Skeletal muscle satellite cell (primary cell): ENCODE measurements at regions not wholly inside any gene's neighbourhood (a gene's known extent, or its start where the extent isn't known, plus 50 kb on each side); places are given as distances from the start of the nearest gene placed in this dataset.

Experiments
- H3K27me3 ChIP-seq: 2 replicates; pipeline ENCODE4 v1.7.0; 2013; ENCODE audit warnings: low read length; ENCODE audit not compliant: control insufficient read depth, insufficient read depth
- H3K36me3 ChIP-seq: 2 replicates; pipeline ENCODE4 v1.7.0; 2013; ENCODE audit warnings: mild to moderate bottlenecking, control low read depth, low read length; ENCODE audit not compliant: insufficient read depth
- H3K4me1 ChIP-seq: 2 replicates; pipeline ENCODE4 v1.7.0; 2013; ENCODE audit warnings: low read length; ENCODE audit not compliant: control insufficient read depth, insufficient read depth
- H3K4me2 ChIP-seq: 2 replicates; pipeline ENCODE4 v1.7.0; 2013; ENCODE audit warnings: mild to moderate bottlenecking, low read length
- H3K4me3 ChIP-seq: 2 replicates; pipeline ENCODE4 v1.7.0; 2013; ENCODE audit warnings: low read length
- H3K9ac ChIP-seq: 2 replicates; pipeline ENCODE4 v1.7.0; 2013; ENCODE audit warnings: mild to moderate bottlenecking, low read depth, low read length, moderate library complexity
- H3K9me3 ChIP-seq: replicated peaks from 2 replicates; pipeline ENCODE4 v1.7.0; 2013; ENCODE audit warnings: mild to moderate bottlenecking, control low read depth, low read length

DNA sequence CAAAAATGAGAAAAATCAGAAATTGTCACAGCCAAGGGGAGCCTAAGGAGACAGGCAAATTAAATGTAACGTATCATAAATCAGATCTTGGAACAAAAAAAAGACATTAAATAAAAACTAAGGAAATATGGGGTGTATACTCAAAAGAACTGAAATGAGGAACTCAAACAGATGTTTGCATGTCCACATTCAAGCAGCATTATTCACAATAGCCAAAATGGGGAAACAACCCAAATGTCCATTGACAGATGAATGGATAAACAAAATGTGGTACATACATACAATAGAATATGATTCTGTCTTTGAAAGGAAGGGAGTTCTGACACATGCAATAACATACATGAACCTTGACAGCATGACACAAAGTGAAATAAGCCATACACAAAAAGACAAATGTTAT lies 155.8 kb upstream of the KLF7 start:
- H3K4me3 ChIP-seq, result no peak overlapping the region

DNA sequence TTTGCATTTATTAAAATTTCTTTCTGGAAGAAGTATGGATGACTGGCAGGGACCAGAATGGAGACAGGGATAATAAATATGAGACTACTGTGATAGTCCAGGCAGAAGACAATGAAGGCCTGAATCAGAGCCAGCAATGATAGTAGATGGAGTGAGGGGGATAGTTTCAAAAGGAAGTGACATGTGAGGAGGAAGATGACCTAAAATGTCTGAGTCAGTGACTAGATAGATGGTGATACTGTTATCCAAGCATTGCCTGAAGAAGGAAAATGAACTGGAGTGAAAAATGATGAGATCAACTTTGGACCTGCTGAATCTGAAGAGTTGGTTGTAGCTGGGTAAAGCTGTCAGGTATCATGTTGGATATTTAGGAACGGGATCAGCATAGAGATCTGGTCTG lies 158.3 kb upstream of the KLF7 start:
- no peaks in the 10 kb centered on the region for H3K36me3 ChIP-seq
- H3K4me2 ChIP-seq, result no peak overlapping the region
- H3K4me1 ChIP-seq, result peaks cover 7% of the 10 kb centered on the region
- H3K9ac ChIP-seq, result no peak overlapping the region
- H3K27me3 ChIP-seq, result no peaks in the 10 kb centered on the region
- H3K4me3 ChIP-seq, result no peak overlapping the region
- no peaks in the 10 kb centered on the region for H3K9me3 ChIP-seq

More for the DNA sequence above, 155.8 kb upstream of the KLF7 start:
- no peak overlapping the region for H3K4me2 ChIP-seq
- peaks cover 22% of the 10 kb centered on the region for H3K4me1 ChIP-seq
- H3K27me3 ChIP-seq, result no peaks in the 10 kb centered on the region
- no peak overlapping the region for H3K9ac ChIP-seq
- H3K36me3 ChIP-seq, result no peaks in the 10 kb centered on the region
- no peaks in the 10 kb centered on the region for H3K9me3 ChIP-seq

DNA sequence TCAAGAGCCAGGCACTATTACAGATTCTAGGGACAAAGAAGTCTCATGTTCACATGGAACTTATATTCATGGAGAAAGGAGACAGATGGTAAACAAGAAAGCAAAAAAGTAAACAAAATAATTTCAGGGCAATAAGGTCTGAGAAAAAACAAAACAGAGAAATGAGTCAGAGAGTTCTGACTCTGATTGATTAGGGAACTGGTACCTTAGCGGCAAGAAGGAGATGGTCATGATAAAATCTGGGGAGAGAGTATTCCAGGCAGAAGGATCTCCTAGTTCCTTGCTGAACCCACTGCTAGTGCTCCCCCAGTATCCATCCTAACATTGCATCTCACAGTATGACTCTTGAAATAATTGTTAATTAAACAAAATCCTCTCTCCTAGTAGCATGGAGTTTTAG lies 161.8 kb upstream of the KLF7 start:
- Histone ChIP-seq H3K4me2 (no peak overlapping the region), H3K27me3 (no peaks in the 10 kb centered on the region), H3K4me3 (no peak overlapping the region), H3K9me3 (no peaks in the 10 kb centered on the region), H3K36me3 (no peaks in the 10 kb centered on the region), H3K9ac (no peak overlapping the region), H3K4me1 (peaks cover 25% of the 10 kb centered on the region)

DNA sequence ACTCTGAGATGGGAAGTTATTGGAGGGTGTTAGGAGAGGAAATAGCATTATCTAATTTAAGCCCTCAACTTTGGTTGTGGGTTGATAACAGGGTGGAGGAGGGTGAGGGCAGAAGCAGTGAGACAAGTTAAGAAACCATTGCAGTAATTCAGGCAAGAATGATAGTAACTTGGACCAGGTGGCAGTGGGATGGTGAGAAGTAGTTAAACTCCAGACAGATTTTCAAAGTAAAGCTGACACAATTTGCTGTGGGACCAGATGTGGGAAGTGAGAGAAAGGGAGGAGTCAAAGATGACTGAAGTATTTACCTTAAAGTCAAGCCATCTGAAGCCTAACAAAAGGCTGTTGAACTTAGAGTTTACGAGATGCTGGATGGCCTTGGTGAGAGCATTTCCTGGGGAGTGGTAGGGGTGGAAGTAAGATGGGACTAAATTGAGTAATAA lies 163.2 kb upstream of the KLF7 start:
- Histone ChIP-seq H3K4me2 (no peak overlapping the region), H3K4me3 (no peak overlapping the region), H3K9ac (no peak overlapping the region), H3K27me3 (no peaks in the 10 kb centered on the region), H3K9me3 (no peaks in the 10 kb centered on the region), H3K36me3 (no peaks in the 10 kb centered on the region), H3K4me1 (peaks cover 40% of the 10 kb centered on the region)

DNA sequence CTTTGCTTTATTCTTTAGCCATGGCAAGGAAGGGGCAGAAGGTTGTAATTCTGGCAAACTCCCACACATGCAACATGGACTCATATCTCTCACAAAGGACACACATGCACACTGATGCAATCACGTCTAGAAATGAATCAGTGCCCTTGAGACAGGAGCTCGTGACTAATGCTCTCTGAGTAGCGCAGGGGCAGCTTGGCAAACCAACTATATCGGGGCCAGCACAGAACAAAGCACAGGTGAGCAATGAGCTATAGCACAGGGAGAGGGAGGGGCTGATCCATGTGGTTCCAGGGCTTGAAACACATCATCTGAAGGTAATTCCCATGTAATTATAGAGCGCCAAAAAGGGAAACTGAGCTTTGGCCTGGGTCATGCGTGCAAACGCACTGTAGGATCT lies 165.2 kb upstream of the KLF7 start:
- Histone ChIP-seq H3K36me3 (no peaks in the 10 kb centered on the region), H3K9me3 (no peaks in the 10 kb centered on the region)

DNA sequence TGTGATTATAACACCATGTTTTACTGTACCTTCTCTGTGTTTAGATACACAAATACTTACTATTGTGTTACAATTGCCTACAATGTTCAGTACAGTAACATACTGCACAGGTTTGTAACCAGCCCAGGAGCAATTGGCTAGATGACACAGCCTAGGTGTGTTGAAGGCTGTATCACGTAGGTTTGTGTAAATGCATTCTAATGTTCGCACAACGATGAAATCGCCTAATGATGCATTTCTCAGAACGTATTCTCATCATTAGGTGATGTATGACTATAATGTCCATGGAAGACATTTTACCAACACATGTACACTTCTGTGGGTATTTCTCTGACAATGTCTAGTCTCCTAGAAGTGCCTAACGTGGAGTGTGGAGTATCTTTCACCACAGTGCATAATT lies 165.9 kb upstream of the KLF7 start:
- Histone ChIP-seq H3K27me3 (no peaks in the 10 kb centered on the region), H3K9ac (no peak overlapping the region), H3K36me3 (no peaks in the 10 kb centered on the region), H3K9me3 (no peaks in the 10 kb centered on the region), H3K4me2 (no peak overlapping the region), H3K4me3 (no peak overlapping the region), H3K4me1 (peaks cover 59% of the 10 kb centered on the region)

More for the DNA sequence above, 165.2 kb upstream of the KLF7 start:
- H3K4me2 ChIP-seq, result peak overlapping the region; percentile 57
- peak overlapping the region; percentile 25 for H3K4me3 ChIP-seq
- H3K27me3 ChIP-seq, result no peaks in the 10 kb centered on the region
- peaks cover 58% of the 10 kb centered on the region for H3K4me1 ChIP-seq
- H3K9ac ChIP-seq, result peak overlapping the region; percentile 29

DNA sequence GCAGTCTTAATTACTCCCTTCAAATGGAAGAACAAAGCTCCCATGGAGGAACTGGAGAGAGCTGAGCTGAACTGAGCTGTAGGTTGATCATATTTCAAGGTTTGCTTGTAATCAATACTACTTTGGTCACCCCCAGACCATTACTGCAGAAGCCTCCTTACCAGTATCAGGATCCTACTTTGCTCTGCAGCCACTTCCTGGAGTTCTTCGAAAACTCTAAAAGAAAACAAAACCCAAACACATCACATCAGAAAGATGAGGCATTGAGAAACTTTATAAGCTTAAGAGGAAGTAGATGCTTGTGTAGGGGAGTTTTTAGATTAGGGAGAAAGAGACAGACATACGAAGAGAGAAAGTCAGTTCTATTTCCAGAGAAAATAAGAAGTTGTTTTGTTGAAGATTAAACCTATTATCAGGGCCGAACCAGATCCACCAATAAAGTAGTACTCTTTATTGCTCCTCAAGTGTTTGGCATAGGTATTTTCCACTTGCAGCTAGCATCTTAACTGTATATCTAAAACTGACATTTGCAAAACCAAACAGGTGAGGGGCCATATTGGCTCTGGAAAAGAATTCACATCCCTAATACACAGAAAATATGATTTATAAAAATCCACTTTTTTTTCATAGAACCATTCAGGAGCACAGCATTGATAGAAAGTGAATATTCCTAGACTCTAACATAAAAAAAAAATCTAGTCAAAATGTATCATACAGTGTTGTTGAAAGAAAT lies 166.9 kb upstream of the KLF7 start:
- Histone ChIP-seq H3K27me3 (no peaks in the 10 kb centered on the region), H3K4me2 (no peak overlapping the region), H3K4me1 (peaks cover 62% of the 10 kb centered on the region), H3K36me3 (no peaks in the 10 kb centered on the region), H3K9me3 (no peaks in the 10 kb centered on the region), H3K4me3 (no peak overlapping the region), H3K9ac (no peak overlapping the region)

DNA sequence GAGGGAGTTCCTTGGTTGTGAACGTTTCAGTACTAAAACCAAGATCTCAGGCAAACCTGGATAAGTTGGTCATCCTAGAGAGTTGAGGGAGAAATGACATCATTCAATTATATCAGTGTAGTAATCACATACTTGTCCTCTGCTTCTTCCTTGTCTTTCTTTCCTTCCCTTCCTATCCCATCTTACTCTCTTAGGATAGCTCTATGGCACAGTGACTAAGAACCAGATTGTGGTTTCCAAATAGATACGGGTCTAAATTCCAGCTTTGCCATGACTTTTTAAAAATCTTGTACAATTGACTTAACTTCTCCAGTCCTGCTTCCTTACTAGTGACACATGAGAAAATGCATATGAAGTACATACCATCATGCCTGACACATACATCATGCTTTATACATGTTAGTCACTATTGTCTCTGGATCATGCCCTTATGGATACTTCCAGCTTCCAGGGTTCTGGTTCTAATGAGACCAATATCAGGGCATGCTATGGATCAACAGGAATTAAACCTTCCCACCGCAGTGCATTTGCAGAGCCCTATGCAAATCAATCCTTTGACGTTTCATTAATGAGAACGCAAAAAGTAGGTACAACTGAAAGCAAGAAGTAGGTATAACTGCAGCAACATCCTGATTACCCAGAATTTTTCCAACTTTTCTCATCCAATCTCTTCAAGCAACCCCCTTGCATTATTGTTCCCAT lies 168.0 kb upstream of the KLF7 start:
- no peaks in the 10 kb centered on the region for H3K36me3 ChIP-seq
- H3K27me3 ChIP-seq, result no peaks in the 10 kb centered on the region
- no peaks in the 10 kb centered on the region for H3K9me3 ChIP-seq
- H3K4me3 ChIP-seq, result peak overlapping the region; percentile 60
- H3K9ac ChIP-seq, result peak overlapping the region; percentile 84
- peak overlapping the region; percentile 77 for H3K4me2 ChIP-seq
- peaks cover 67% of the 10 kb centered on the region for H3K4me1 ChIP-seq

DNA sequence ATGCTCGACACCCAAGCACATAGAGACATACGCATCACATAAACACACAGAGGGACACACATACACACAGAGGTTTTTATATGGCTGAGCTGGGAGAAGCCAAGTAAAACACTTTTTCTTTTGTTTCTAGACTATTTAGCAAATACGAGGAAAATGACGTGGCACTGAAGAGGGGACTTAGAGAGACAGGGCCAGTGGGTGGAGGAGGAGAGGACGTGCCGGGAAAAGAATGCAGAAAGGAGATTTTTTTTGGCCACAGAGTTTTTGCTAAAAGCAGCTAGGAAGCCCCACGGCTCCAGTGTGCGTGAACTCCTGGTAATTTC lies 168.5 kb upstream of the KLF7 start:
- Histone ChIP-seq H3K9ac (peak overlapping the region; percentile 84), H3K4me3 (peak overlapping the region; percentile 60), H3K9me3 (no peaks in the 10 kb centered on the region), H3K36me3 (no peaks in the 10 kb centered on the region), H3K4me1 (peaks cover 67% of the 10 kb centered on the region), H3K27me3 (no peaks in the 10 kb centered on the region), H3K4me2 (peak overlapping the region; percentile 77)

DNA sequence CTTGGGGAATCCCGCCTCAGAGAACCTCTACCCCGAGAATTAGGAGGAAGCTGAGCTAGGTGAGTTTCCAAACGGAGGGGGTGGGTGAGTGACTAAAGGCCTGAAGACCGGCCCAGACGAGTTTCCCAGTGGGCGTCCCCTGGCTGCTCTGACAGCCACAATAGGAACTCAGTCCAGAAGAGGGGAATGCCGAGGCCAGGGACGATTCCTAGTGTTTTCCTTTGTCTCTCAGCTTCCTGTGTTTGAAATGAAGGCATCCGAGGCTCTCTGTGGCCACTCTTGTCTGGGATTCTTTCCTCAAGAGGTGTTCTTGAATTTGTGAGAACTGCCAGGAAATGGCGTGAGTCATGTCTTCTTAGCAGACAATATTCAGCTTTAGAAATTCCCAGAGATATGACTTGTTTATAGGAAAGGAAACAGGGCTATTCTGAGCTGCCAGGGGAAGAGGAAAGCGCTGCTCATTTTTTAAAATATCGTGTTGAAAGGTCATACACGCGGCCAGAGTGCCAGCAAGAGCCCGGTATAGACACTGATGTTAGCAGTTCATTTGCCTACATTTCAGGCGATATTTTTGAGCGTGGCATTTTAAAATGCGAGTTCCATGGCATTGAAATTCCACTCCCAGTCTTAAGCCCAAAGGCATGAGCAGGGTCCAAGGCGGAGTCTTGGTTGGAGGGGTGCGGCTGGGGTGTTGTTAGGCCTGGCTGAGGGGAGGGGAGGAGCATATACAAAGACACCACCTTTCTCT lies 169.1 kb upstream of the KLF7 start:
- no peaks in the 10 kb centered on the region for H3K27me3 ChIP-seq
- H3K9ac ChIP-seq, result peak overlapping the region; percentile 84
- H3K36me3 ChIP-seq, result no peaks in the 10 kb centered on the region
- peak overlapping the region; percentile 77 for H3K4me2 ChIP-seq
- peak overlapping the region; percentile 60 for H3K4me3 ChIP-seq
- H3K9me3 ChIP-seq, result no peaks in the 10 kb centered on the region
- peaks cover 67% of the 10 kb centered on the region for H3K4me1 ChIP-seq

DNA sequence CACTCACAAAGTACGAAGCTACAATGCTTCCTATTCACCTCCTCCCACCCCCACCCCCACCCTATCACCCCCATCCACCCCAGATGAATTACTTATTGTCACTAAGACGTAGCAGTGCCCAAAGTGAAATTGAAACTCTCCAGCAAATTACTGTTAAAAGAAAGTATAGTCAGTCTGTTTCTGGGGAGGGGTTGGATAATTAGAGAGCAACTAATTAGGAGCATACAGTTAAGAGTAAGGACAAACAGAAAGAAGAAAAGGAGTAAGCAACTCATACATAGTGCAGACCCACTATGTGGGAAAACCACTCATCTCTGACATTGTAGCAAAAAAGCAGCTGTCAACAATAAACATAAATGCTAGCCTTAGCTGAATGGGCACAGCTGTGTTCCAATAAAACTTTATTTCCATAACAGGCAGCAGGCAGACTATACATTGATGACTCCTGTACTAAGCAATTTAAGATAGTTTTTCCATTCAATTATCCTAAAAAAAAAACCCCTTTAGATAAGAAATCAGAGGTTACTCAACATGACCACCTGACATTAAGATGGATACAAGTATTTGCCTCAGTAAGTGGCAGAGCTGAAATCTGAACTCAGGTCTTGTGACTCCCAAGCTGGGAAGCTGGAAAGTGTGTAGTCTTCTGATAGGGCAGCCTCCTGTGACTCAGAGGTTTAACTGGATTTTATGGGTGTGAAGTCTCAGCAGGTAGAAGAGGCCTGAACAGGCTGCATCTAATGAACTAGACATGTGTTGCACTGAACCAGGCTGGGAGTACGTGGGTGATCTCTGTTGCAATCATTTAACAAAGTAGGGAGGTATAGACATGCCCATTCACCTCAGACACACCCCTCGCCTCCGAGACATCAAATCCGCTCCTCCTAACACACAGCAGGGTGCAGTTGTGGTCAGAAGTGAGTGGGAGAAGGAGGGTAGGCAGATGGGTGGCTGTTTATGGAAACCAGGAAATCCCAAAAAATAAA lies 171.8 kb upstream of the KLF7 start:
- Histone ChIP-seq H3K36me3 (no peaks in the 10 kb centered on the region), H3K9me3 (no peaks in the 10 kb centered on the region), H3K9ac (no peak overlapping the region), H3K27me3 (no peaks in the 10 kb centered on the region), H3K4me2 (no peak overlapping the region), H3K4me3 (no peak overlapping the region), H3K4me1 (peaks cover 41% of the 10 kb centered on the region)
